PC-9 (cell line): ENCODE measurements at regions not wholly inside any gene's neighbourhood (a gene's known extent, or its start where the extent isn't known, plus 50 kb on each side); places are given as distances from the start of the nearest gene placed in this dataset.

Experiments used
- BruUV-seq: library from RNA; stranded (reverse); fragments of 400-500 nt; replicated peaks from 2 replicates; lab custom pipeline; 2021; lab: Mats Ljungman, UMichigan
- CTCF ChIA-PET: fragments of 300-600 bp; sonication (Branson Sonifier 250); formaldehyde crosslinking; loops from one replicate; lab custom pipeline; 2022; ENCODE audit warnings: antibody characterized with exemption; lab: Charles Lee
- POLR2A ChIA-PET: fragments of 300-600 bp; sonication (Branson Sonifier 250); formaldehyde crosslinking; loops from one replicate; lab custom pipeline; 2022; ENCODE audit warnings: antibody characterized with exemption; ENCODE audit not compliant: unreplicated experiment; lab: Charles Lee
- DNase-seq, 2 experiments: peaks; one replicate each; pipeline versions ENCODE4 v3.0.0 to v3.0.0-alpha.2; 2015 to 2022; ENCODE audit warnings: mixed read lengths in 1 of 2
- H2AFZ ChIP-seq: fragments of 200-600 bp; sonication (generic); 2 replicates; pipeline ENCODE4 v1.8.1; 2017; ENCODE audit warnings: antibody characterized with exemption
- H3F3A ChIP-seq: fragments of 200-600 bp; sonication (generic); 2 replicates; pipeline ENCODE4 v1.8.1; 2017; ENCODE audit warnings: antibody characterized with exemption, mild to moderate bottlenecking, low read depth; ENCODE audit not compliant: insufficient read depth
- H3K27ac ChIP-seq: fragments of 200-600 bp; sonication (generic); 2 replicates; pipeline ENCODE4 v1.6.1; 2016; ENCODE audit warnings: mixed run types
- H3K27me3 ChIP-seq: fragments of 200-600 bp; sonication (generic); 2 replicates; pipeline ENCODE4 v1.6.1; 2016; ENCODE audit warnings: low read depth, mixed run types; ENCODE audit not compliant: insufficient read depth
- H3K36me3 ChIP-seq: fragments of 200-600 bp; sonication (generic); 2 replicates; pipeline ENCODE4 v1.6.1; 2016; ENCODE audit warnings: low read depth, mixed run types
- H3K4me1 ChIP-seq: fragments of 200-600 bp; sonication (generic); replicated peaks from 2 replicates; pipeline ENCODE4 v1.6.1; 2016; ENCODE audit warnings: mixed run types; ENCODE audit not compliant: insufficient read depth
- H3K4me2 ChIP-seq: fragments of 200-600 bp; sonication (generic); 2 replicates; pipeline ENCODE4 v1.6.1; 2017; ENCODE audit warnings: mixed run types
- H3K4me3 ChIP-seq: fragments of 200-600 bp; sonication (generic); 2 replicates; pipeline ENCODE4 v1.6.1; 2016; ENCODE audit warnings: mixed run types
- H3K79me2 ChIP-seq: fragments of 200-600 bp; sonication (generic); 2 replicates; pipeline ENCODE4 v1.6.1; 2017; ENCODE audit warnings: low read depth, mixed run types
- H3K9me2 ChIP-seq: fragments of 200-600 bp; sonication (generic); 2 replicates; pipeline ENCODE4 v1.8.1; 2017; ENCODE audit warnings: mild to moderate bottlenecking; ENCODE audit not compliant: insufficient read depth
- H3K9me3 ChIP-seq: fragments of 200-600 bp; sonication (generic); 2 replicates; pipeline ENCODE4 v1.8.1; 2016; ENCODE audit warnings: low read depth; ENCODE audit not compliant: insufficient read depth
- H4K20me1 ChIP-seq: fragments of 200-600 bp; sonication (generic); 2 replicates; pipeline ENCODE4 v1.8.1; 2017; ENCODE audit not compliant: insufficient read depth
- CTCF ChIP-seq: fragments of 200-600 bp; sonication (generic); conservative IDR thresholded peaks from 2 replicates; pipeline ENCODE4 v1.6.1; 2017; ENCODE audit warnings: mixed run types, antibody characterized with exemption, mild to moderate bottlenecking, moderate library complexity
- EZH2 ChIP-seq: fragments of 200-600 bp; sonication (generic); IDR thresholded peaks from 2 replicates; pipeline ENCODE4 v1.8.0; 2017; ENCODE audit warnings: antibody characterized with exemption, low read depth
- intact Hi-C: fragments of 100-400 bp; cut with micrococcal nuclease; formaldehyde crosslinking; loops from one replicate; pipeline ENCODE4 v1.10.0; 2022; ENCODE audit not compliant: unreplicated experiment

- H3K27me3 ChIP-seq: peaks cover 85% of the 10 kb centered on the region
- H3K4me2 ChIP-seq: no peak overlapping the region
- ChIA-PET CTCF (no interaction called here), POLR2A (no interaction called here)
- H2AFZ ChIP-seq: no peak overlapping the region
- no peaks in the 10 kb centered on the region for H3K4me1 ChIP-seq
- no peak overlapping the region for H3K4me3 ChIP-seq
- DNase-seq: no peak
- H3F3A ChIP-seq: no peaks in the 10 kb centered on the region
- H3K27ac ChIP-seq: no peak overlapping the region
- no TSS peak for BruUV-seq
- no peaks in the 10 kb centered on the region for H3K9me2 ChIP-seq
- H3K79me2 ChIP-seq: no peaks in the 10 kb centered on the region
- intact Hi-C loops: no loop called here
- TF ChIP-seq CTCF (no peak), EZH2 (no peak)
- H3K9me3 ChIP-seq: no peaks in the 10 kb centered on the region
- H3K36me3 ChIP-seq: no peaks in the 10 kb centered on the region
- no peaks in the 10 kb centered on the region for H4K20me1 ChIP-seq
Measured at GRCh38 chr19:29431332-29431731, 94.5 kb upstream of the VSTM2B start.

GRCh38 chr19:29432677-29433076, 93.1 kb upstream of the VSTM2B start:
- no peak overlapping the region for H3K4me3 ChIP-seq
- POLR2A ChIA-PET: no interaction called here
- H2AFZ ChIP-seq: no peak overlapping the region
- intact Hi-C loops: no loop called here
- peaks cover 90% of the 10 kb centered on the region for H3K27me3 ChIP-seq
- no peak for DNase-seq
- TF ChIP-seq EZH2 (no peak), CTCF (no peak)
- H3K4me1 ChIP-seq: no peaks in the 10 kb centered on the region
- BruUV-seq: no TSS peak
- no peaks in the 10 kb centered on the region for H3K79me2 ChIP-seq
- no peaks in the 10 kb centered on the region for H3K36me3 ChIP-seq
- H3K4me2 ChIP-seq: no peak overlapping the region
- no peaks in the 10 kb centered on the region for H3K9me3 ChIP-seq
- CTCF ChIA-PET: no interaction called here
- no peaks in the 10 kb centered on the region for H3K9me2 ChIP-seq
- no peaks in the 10 kb centered on the region for H3F3A ChIP-seq
- no peak overlapping the region for H3K27ac ChIP-seq
- H4K20me1 ChIP-seq: no peaks in the 10 kb centered on the region

GRCh38 chr19:29436591-29437103, 89.1 kb upstream of the VSTM2B start:
- no peak overlapping the region for H2AFZ ChIP-seq
- no peaks in the 10 kb centered on the region for H3K9me2 ChIP-seq
- DNase-seq: no peak
- no peak for TF ChIP-seq CTCF
- no TSS peak for BruUV-seq
- no peaks in the 10 kb centered on the region for H3K79me2 ChIP-seq
- H3K27ac ChIP-seq: no peak overlapping the region
- no peaks in the 10 kb centered on the region for H3K4me1 ChIP-seq
- no peak overlapping the region for H3K4me2 ChIP-seq
- H3K4me3 ChIP-seq: no peak overlapping the region
- CTCF ChIA-PET: no interaction called here
- no peaks in the 10 kb centered on the region for H4K20me1 ChIP-seq
- intact Hi-C loops: no loop called here
- H3F3A ChIP-seq: no peaks in the 10 kb centered on the region
- H3K36me3 ChIP-seq: no peaks in the 10 kb centered on the region
- peaks cover 67% of the 10 kb centered on the region for H3K27me3 ChIP-seq
- POLR2A ChIA-PET: no interaction called here
- no peaks in the 10 kb centered on the region for H3K9me3 ChIP-seq
